ENCODE measurements at regions not wholly inside any gene's neighbourhood (a gene's known extent, or its start where the extent isn't known, plus 50 kb on each side); places are given as distances from the start of the nearest gene placed in this dataset.

DNA sequence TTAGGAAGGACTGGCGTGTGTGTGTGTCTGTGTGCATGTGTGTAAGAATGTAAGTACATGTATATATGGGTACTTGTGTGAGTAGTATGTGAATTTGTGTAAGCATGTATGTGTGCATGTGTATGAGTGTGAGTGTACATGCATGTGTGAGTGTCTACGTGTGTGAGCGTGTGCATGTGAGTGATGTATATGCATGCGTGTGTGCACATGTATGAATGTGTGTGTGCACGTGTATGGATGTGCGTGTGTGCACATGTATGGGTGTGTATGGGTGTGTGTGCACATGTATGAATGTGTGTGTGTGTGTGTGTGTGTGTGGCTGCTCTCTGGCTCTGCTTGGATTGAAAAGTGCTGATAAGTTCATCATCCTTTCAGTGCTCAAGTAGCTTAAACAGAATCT lies 154.5 kb downstream of the TENT4A start:
- no peak for DNase-seq (ENCODE audit: low read depth in 2 of 3, low spot score in 2 of 3)

DNA sequence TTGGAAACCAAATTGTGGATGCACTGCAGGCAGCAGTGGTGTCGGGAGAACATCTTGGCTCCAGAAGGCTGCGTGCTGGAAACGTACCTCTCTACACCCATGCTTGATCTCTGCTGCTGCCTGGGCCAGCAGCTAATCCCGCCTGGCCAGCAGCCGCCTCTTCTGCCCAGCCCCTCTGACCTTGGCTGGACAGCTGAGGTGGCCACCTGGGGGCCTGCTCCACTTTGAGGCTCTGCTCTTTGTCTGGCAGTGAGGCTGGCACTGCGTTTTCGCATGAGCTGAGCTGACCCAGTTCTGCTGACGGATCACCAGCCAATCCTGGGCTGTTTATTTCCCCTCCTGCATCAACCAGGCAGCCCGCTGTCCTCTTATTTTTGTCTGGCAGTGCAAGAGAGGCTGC lies 154.9 kb downstream of the TENT4A start:
- no peak for DNase-seq (ENCODE audit: low read depth in 2 of 3, low spot score in 2 of 3)

DNA sequence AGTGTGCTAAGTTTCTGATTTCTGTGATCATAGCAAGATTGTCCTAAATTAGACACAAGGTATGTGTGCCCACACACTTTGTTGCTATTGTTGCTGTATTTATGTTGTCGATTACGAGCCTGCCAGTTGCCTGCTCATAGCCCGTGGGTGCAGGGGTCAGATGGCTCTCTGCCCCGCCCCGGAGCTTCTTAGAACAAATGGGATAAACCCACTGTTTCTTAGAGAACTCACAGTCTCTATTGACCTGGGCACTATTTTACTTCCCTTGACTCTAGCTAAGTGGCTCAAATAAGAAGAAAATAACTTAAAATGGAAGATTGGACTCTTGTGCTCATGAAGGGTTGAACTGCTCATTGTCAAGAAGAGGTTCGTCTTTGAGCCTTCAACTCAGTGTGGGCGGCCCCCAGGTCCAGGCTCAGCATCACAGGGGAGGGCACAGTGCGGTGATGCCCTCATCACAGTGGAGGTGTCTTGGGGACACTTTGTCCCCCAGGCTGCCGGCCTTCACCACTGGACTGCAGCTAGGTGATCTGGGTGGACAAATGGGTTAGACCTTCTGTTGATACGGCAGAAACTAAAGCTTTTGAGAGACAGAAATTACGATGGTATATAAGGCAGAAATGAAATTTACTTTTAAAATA lies 155.5 kb downstream of the TENT4A start:
- peak in 2 of 3 donors; percentile 1 to 2 for DNase-seq (ENCODE audit: low read depth in 2 of 3, low spot score in 2 of 3)

DNA sequence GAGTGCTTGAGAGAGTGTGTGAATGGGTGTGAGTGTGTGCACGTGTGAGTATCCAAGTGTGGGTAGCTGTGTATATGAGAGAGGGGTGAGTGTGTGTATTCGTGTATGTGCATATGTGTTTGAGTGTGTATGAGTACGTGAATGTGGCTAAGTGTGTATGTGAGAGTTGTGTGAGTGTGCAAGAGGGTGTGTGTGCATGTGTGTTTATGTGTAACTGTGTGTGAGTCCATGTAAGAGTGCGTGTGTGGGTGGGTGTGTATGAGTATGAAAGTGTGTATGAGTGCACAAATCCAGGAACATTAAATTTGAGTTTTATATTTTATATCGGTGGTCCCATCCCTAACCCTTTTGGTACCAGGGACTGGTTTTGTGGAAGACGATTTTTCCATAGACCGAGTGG lies 156.4 kb downstream of the TENT4A start:
- DNase-seq (ENCODE audit: low read depth in 2 of 3, low spot score in 2 of 3): no peak

DNA sequence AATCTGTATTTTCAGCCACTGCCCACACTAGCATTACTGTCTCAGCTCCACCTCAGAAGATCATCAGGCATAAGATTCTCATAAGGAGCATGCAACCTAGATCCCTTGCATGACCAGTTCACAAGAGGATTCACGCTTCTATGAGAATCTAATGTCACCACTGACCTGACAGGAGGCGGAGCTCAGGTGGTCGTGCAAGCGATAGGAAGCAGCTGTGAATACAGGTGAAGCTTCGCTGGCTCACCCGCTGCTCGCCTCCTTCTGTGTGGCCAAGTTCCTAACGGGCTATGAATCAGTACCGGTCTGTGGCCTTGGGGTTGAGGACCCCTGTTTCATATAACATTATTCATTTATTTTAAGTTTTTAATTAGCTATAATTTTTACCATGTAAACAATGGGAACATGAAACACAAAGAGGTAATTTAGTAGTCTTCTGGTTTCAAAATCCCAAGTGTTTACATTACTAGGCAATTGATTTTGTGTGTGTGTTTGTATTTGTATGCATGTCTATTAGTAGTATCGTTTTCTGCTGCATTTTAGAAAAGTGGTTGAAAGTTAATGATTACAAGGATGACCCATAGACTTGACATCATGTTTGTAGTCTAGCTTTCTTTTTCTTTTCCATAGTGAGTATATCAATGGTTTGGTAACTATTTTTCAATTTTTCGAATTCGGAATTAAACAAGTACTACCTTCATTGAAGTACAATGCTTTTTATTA lies 159.4 kb downstream of the TENT4A start:
- DNase-seq (ENCODE audit: low read depth in 2 of 3, low spot score in 2 of 3): no peak

DNA sequence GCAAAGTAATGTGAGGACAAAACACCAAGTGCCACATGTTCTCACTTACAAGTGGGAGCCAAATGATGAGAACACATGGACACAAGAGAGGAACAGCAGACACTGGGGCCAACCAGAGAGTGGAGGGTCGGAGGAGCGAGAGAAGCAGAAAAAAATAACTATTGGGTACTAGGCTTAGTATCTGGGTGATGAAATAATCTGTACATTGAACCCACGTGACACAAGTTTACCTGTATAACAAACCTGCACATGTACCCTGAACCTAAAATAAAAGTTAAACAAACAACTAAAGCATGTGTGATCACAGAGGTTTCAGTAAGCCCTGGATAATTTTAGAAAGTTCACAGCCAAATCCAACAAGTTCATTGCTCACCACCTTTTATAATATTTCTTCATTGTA lies 160.1 kb downstream of the TENT4A start:
- DNase-seq (ENCODE audit: low read depth in 2 of 3, low spot score in 2 of 3): no peak

DNA sequence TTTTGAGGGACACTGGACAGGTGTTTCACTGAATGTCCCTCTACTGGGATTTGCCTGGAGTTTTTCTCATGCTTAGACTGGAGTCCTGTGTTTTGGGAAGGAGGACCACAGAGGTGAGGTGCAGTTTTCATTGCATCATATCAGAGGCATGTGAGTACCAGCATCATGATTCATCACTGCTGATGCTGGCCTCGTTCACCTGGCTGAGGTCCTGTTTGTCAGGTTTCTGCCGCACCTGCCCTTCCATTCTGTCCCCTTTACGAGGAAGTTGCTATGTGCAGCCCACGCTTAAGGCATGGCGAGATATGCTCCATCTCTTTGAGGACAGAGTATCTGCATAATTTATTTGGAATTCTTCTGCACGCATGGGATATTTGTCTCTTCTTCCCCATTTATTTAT lies 162.1 kb downstream of the TENT4A start:
- no peak for DNase-seq (ENCODE audit: low read depth in 2 of 3, low spot score in 2 of 3)

DNA sequence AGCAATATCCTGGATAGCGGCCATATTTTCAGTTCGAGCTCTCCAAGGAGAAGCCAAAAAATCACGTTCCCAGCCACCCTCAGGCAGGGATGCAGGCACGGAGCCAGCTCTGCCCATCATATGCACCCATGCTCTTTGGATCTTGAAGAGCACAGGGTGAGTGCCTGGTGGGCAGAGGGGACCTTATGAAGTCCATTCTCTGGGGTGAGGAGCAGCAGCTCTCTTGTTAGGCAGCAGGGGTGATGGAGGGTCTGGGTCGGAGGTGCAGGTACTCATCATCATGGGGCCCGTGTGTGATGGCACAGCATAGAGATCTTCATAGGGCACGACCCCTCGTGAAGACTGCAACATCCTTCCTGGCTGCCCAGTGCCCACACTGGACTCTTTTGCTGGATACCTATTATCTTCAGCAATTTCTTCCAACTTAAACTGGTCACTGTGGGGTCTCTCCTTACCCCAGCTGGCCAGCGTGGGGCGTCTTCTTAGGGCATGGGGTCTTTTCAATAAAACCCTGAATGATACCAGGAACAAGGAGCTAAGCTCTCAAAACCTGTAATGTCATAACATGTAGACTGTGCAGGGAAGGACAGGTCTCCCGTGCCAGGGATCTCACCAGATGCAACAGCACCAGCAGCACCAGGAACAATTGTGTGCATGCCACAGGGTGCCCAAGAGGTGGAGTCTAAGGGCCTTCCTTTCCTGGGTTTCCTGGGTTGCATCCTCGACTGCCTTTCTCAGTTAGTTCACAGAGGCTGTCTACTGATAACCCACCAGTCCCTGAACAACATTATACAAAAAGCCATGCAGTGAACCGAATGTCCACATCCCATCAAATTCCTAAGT lies 165.0 kb downstream of the TENT4A start:
- no peak for DNase-seq (ENCODE audit: low read depth in 2 of 3, low spot score in 2 of 3)

DNA sequence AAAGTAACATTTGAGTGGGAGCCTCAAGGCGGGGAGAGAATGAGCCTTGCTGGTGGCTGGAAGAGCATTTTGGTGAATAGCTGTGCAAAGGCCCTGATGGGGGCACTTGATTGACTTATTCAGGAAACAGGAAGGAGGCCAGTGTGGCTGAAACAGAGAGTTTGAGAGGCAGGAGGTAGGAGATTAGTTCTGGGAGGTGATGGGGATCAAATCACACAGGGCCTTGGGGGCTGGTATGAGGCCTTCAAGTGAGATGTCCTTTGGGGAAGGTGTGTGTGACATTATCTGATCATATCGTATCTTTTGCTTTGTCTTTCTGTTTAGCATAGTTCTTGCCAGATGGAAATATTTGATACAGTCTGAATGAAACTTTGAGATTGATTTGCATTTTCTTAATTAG lies 172.3 kb downstream of the TENT4A start:
- DNase-seq (ENCODE audit: low read depth in 2 of 3, low spot score in 2 of 3): no peak

DNA sequence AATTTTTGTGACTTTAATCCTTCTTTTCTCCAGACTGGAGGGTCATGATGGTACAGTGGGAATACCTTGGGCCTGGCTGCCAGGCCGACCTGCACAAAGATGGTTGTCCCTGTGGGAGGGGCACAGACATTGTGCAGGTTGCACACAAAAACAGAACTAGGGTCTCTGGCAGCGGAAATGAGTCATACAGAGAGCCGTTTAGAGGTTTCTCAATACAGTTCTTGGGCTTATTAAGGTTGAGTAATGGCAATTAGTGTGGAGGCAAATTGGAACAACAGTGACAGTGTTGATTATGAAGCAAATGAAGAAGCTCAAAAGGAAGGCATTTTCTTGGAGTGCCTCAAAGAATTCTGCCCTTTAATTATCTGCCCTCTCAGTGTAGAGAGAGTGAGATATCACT lies 173.6 kb downstream of the TENT4A start:
- no peak for DNase-seq (ENCODE audit: low read depth in 2 of 3, low spot score in 2 of 3)

DNA sequence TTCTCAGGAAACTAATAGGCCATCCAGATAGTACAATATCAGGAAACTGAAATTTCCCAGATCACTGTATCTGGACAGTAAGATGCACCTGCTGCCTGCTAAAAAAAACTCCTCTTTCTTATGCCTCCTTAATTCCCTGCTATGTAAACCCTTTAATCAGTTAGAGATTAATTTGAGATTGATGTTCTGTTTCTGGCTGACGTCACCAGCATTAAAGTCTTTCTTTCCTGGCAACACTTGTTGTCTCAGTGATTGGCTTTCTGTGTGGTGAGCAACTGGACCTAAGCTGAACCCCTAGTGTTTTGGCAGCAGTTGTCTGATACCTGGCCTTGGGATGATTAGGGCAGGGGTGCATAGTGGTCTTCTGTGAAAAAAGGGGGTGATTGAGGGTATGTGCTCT lies 175.8 kb downstream of the TENT4A start:
- no peak for DNase-seq (ENCODE audit: low read depth in 2 of 3, low spot score in 2 of 3)

DNA sequence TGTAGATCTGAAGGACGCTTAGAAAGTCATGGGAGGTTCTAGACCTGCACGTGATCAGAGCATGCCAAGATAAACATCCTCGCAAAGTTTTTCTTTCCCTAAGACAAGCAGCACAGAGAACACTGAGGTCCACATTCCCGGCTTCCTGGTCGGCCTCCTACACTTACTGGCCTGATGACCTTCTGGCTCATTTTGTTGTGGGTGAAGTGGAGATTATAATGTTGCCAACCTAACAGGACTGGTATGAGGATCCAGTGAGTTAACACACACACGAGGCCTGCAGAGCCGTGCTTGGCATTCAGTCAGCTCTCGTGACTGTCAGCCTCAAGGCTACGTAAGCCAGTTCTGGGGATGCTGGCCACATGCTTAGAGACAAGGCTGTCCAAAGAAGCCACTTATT lies 186.0 kb downstream of the TENT4A start:
- no peak for DNase-seq (ENCODE audit: low read depth in 2 of 3, low spot score in 2 of 3)

DNA sequence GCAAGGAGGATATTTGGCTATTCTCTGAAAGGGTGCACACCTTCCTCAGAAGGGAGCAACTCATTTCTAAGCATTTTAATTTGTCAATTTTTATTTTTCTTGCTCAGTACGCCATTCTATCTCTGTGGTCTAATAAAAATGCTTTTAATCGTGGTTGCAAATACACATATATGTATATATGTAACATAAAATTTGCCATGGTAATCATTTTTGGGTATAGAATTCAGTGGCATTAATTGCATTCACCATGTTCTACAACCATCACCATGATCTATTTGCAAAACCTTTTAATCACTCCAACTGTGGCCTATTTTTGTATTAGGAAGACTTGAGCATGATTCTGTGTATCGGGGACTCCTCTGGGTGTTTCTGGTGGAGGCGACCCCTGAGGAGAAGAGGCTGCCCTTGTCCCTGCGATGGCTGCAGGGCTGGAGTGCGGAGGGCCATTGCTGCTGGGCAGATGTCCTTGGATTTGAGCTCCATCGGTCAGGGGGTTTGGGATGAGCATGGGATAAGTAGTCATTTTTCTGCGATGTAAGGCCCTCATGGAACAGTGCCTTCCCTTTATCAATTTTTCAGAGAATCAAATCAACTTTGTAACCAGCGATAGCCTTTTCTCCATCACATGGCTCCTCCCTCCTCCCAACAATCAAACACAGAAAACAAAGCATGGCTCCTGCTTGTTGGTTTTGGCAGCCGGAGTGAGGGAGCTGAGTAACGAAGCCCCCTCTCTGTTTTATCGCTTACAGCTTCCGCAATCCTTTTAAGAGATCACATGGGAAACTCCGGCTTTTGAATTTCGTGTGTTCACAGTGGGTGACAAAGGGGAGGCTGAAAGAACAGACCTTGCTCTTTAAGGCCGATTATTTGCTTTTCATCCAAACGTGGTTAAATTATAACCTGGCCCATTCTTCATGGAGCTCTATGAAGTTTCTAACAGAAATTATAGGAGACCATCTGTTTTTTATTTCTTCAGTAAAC lies 187.3 kb downstream of the TENT4A start:
- DNase-seq (ENCODE audit: low read depth in 2 of 3, low spot score in 2 of 3): no peak

DNA sequence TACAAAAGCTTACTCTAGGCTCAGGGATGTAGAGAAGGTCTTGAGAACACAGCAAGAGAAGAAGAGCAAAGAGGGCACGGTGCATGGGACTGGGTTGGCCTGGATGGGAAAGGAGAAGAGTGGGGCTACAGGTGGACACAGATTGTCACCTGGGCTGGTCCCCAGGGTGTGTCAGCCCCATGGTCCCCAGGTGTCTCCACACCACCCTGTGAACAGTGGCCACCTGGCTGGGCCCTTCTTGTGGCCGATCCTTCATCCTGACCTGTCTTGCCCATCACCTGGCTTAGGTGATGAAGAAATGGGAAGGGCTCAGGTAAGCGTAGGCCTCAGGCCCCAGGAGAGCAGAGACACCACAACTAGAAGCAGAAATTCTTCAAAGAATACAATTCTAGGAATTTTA lies 188.9 kb downstream of the TENT4A start:
- DNase-seq (ENCODE audit: low read depth in 2 of 3, low spot score in 2 of 3): no peak

DNA sequence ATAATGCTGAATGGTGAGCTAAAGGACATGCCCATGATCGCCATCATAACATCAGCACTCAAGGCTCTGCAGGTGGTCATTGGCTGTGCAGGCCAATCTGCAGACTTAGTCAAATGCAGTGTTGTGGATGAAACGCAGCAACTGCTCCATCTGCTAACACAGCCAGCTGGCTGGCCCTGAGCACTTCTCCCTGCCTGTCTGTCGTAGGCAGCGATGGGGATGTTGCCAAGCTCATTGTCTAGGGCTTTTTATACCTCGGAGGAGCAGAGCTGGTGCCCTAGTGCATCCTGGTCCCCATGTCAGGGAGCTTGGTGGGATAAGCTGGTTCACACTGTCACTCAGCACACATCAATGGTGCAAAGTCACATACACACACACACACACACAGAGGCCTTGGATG lies 189.4 kb downstream of the TENT4A start:
- no peak for DNase-seq (ENCODE audit: low read depth in 2 of 3, low spot score in 2 of 3)

DNA sequence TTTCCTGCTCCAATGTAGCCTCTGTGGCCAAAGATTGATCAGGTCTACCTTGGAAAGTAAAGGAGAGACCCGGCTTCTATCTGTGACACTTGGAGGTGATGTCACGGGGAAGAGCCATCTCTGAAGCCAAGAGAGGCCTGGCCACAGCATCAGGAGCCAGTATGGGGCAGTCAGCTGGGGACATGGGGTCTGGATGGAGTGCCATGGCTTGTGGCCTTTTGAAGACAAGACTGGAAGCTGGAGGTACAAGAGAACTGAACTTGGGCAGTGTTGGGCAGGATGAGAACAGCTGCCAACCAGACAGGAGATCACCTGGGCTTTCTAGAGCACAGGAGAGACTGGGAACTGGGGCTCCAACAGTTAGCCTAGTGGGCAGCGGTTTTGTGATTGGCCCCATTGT lies 190.7 kb downstream of the TENT4A start:
- no peak for DNase-seq (ENCODE audit: low read depth in 2 of 3, low spot score in 2 of 3)

DNA sequence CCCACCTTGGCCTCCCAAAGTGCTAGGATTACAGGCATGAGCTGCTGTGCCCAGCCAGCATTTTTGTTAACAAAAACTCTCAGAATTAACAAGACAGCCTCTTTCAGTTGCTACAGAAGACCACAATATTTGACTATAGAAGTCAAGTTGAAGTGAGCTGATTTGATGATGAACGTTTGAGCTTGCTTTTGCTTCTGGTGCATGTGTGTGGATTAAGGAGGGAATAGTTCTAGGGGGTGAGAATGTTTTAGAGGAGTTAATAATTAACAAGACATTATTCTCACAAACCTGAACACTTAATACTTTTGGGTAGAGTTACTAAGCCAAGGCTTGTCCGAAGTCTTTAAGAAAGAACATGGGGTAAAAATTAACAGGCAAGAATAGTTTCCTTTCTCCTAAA lies 191.6 kb downstream of the TENT4A start:
- no peak for DNase-seq (ENCODE audit: low read depth in 2 of 3, low spot score in 2 of 3)

DNA sequence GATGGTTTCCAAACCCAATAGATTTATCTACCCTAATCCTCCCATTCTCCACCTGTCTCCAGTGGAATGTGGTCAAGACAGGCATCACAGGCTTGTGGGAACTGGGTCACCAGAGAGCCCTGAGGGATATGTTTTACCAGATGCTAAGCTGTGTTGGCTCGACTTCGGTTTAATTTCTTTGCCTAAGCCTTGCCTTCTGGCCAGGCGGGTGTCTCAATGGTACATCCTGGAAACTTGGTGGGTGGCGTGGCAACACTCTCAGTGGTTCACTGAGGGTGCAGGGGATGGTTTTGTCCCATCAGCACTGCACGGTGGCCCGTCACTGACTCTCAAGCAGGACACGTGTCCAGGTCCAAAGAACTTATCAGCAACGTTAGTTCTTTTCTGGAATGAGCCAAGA lies 192.2 kb downstream of the TENT4A start:
- DNase-seq (ENCODE audit: low read depth in 2 of 3, low spot score in 2 of 3): no peak

DNA sequence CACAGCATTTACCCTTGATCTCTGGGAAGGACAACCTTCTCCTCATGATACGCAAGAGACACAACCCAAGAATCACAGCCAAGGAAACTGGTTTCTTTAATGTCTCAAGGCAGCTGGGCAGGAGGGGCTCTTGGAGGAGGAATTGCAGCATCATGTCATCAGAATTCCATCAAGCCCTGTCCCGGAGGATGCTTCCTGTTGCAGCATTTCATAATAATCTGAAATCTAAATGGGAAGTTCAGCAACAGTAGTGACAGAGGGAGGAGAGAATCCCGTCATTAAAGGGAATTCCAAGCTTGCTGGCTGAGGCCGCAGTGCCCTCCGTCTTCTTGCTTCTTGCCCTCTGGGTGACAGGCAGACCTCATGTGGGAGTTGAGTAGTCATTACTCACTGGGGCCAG lies 192.7 kb downstream of the TENT4A start:
- no peak for DNase-seq (ENCODE audit: low read depth in 2 of 3, low spot score in 2 of 3)

DNA sequence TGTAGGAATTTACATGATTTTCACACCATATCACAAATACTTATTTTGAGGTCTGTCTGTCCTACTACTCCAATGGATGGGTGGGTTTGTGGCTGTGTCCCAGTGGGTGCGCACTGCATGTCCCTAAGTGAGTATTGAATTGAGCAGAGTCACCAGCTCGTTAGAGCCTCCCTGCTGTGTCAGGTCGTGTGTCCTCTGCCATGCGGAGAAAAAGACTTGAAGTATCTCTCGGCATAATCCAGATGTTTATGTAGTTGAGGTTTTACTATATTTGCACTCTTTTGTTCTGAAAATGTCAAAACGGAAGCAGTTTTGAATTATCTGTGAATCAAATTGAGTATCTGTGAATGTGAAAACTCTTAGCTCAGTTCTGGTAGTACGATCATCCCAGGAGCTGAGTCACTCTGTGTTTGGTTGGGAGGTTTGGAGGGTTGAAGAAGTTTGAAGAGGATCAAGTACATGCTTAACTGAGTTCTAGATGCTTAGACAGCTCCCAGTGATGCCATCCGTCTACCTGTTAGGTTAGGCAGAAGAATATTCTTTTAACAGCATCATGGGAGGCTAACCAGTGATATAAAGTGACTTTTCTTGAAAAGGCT lies 194.2 kb downstream of the TENT4A start:
- DNase-seq (ENCODE audit: low read depth in 2 of 3, low spot score in 2 of 3): no peak

Data from hematopoietic multipotent progenitor cell (in vitro differentiated cells).